ENCODE measurements at regions not wholly inside any gene's neighbourhood (a gene's known extent, or its start where the extent isn't known, plus 50 kb on each side); places are given as distances from the start of the nearest gene placed in this dataset.

- no peak overlapping the region for H4K8ac ChIP-seq (ENCODE audit: low read depth, low read length)
- no peaks in the 10 kb centered on the region for H3K36me3 ChIP-seq (replicated peaks in 1 of 2; ENCODE audit: control insufficient read depth in 2 of 2, insufficient read depth in 2 of 2, low read length in 2 of 2)
- H2BK120ac ChIP-seq (ENCODE audit: low read depth, low read length), result no peak overlapping the region
- H3K4me1 ChIP-seq (ENCODE audit: control insufficient read depth in 2 of 2, insufficient read depth in 1 of 2, low read depth in 1 of 2, low read length in 2 of 2), result peaks cover 0 to 2% of the 10 kb centered on the region in 2 donors
- no peak overlapping the region for H2AFZ ChIP-seq (ENCODE audit: low read length)
- no peak overlapping the region for H3K14ac ChIP-seq (ENCODE audit: low read length)
- no peak overlapping the region for H2AK5ac ChIP-seq (ENCODE audit: low read depth, low read length)
- H2BK15ac ChIP-seq (ENCODE audit: low read length), result no peak overlapping the region
- H3K23ac ChIP-seq (ENCODE audit: low read depth, low read length, poor library complexity), result no peak overlapping the region
- no peak overlapping the region for H3K4ac ChIP-seq (ENCODE audit: low read length)
- no peak overlapping the region for H3K18ac ChIP-seq (ENCODE audit: low read length)
- H2BK5ac ChIP-seq (ENCODE audit: low read length), result no peak overlapping the region
- no peaks in the 10 kb centered on the region for H3K9me3 ChIP-seq (replicated peaks in 1 of 2; ENCODE audit: control insufficient read depth in 2 of 2, insufficient read depth in 1 of 2, low read depth in 1 of 2, low read length in 2 of 2)
- no CpG with 5 or more reads among the region's 2 CpGs for WGBS, 2 donors (ENCODE audit: extremely low coverage in 2 of 2, insufficient read length in 2 of 2, insufficient replicate concordance in 1 of 2)
- no peak overlapping the region for H3K9ac ChIP-seq (ENCODE audit: low read depth, low read length, poor library complexity)
- H3K79me1 ChIP-seq (ENCODE audit: low read depth, low read length), result no peaks in the 10 kb centered on the region
- H3K4me2 ChIP-seq (ENCODE audit: insufficient read depth, low read length, poor library complexity, severe bottlenecking), result no peak overlapping the region
- H4K91ac ChIP-seq (ENCODE audit: low read depth, low read length, poor library complexity), result no peak overlapping the region
- DNase-seq (ENCODE audit: low spot score), result no peak
- no peaks in the 10 kb centered on the region for H3K27me3 ChIP-seq (ENCODE audit: control insufficient read depth in 3 of 3, insufficient read depth in 3 of 3, low read depth in 1 of 3, low read length in 3 of 3)
- no peak overlapping the region for H3K4me3 ChIP-seq (ENCODE audit: low read length in 2 of 2)
- H3K27ac ChIP-seq (replicated peaks; ENCODE audit: low read length), result no peak overlapping the region
- H2BK12ac ChIP-seq (ENCODE audit: low read length), result no peak overlapping the region
Measured at GRCh38 chr5:57911438-57911837, 428.8 kb upstream of the ACTBL2 start.

- Histone ChIP-seq H2AK5ac (ENCODE audit: low read depth, low read length) (no peak overlapping the region), H4K91ac (ENCODE audit: low read depth, low read length, poor library complexity) (no peak overlapping the region), H3K79me1 (ENCODE audit: low read depth, low read length) (no peaks in the 10 kb centered on the region), H3K9me3 (replicated peaks in 1 of 2; ENCODE audit: control insufficient read depth in 2 of 2, insufficient read depth in 1 of 2, low read depth in 1 of 2, low read length in 2 of 2) (no peaks in the 10 kb centered on the region), H3K9ac (ENCODE audit: low read depth, low read length, poor library complexity) (no peak overlapping the region), H2BK120ac (ENCODE audit: low read depth, low read length) (no peak overlapping the region), H3K14ac (ENCODE audit: low read length) (no peak overlapping the region), H2AFZ (ENCODE audit: low read length) (peak overlapping the region; percentile 41), H3K27me3 (ENCODE audit: control insufficient read depth in 3 of 3, insufficient read depth in 3 of 3, low read depth in 1 of 3, low read length in 3 of 3) (no peaks in the 10 kb centered on the region), H2BK12ac (ENCODE audit: low read length) (no peak overlapping the region), H4K8ac (ENCODE audit: low read depth, low read length) (no peak overlapping the region), H3K18ac (ENCODE audit: low read length) (no peak overlapping the region), H3K4me1 (ENCODE audit: control insufficient read depth in 2 of 2, insufficient read depth in 1 of 2, low read depth in 1 of 2, low read length in 2 of 2) (peaks cover 0 to 2% of the 10 kb centered on the region in 2 donors), H2BK15ac (ENCODE audit: low read length) (no peak overlapping the region), H3K23ac (ENCODE audit: low read depth, low read length, poor library complexity) (no peak overlapping the region), H3K36me3 (replicated peaks in 1 of 2; ENCODE audit: control insufficient read depth in 2 of 2, insufficient read depth in 2 of 2, low read length in 2 of 2) (no peaks in the 10 kb centered on the region), H3K4me2 (ENCODE audit: insufficient read depth, low read length, poor library complexity, severe bottlenecking) (no peak overlapping the region), H3K4me3 (ENCODE audit: low read length in 2 of 2) (no peak overlapping the region), H2BK5ac (ENCODE audit: low read length) (no peak overlapping the region), H3K27ac (replicated peaks; ENCODE audit: low read length) (no peak overlapping the region), H3K4ac (ENCODE audit: low read length) (no peak overlapping the region)
- WGBS, 2 donors (ENCODE audit: extremely low coverage in 2 of 2, insufficient read length in 2 of 2, insufficient replicate concordance in 1 of 2), result no CpG with 5 or more reads among the region's 6 CpGs
- no peak for DNase-seq (ENCODE audit: low spot score)
Measured at GRCh38 chr5:57906671-57907070, 424.1 kb upstream of the ACTBL2 start.

- no peak overlapping the region for H4K8ac ChIP-seq (ENCODE audit: low read depth, low read length)
- no peak overlapping the region for H2BK120ac ChIP-seq (ENCODE audit: low read depth, low read length)
- H3K18ac ChIP-seq (ENCODE audit: low read length), result no peak overlapping the region
- H3K9me3 ChIP-seq (replicated peaks in 1 of 2; ENCODE audit: control insufficient read depth in 2 of 2, insufficient read depth in 1 of 2, low read depth in 1 of 2, low read length in 2 of 2), result no peaks in the 10 kb centered on the region
- H3K9ac ChIP-seq (ENCODE audit: low read depth, low read length, poor library complexity), result no peak overlapping the region
- no peaks in the 10 kb centered on the region for H3K36me3 ChIP-seq (replicated peaks in 1 of 2; ENCODE audit: control insufficient read depth in 2 of 2, insufficient read depth in 2 of 2, low read length in 2 of 2)
- no peak overlapping the region for H2AK5ac ChIP-seq (ENCODE audit: low read depth, low read length)
- no peaks in the 10 kb centered on the region for H3K79me1 ChIP-seq (ENCODE audit: low read depth, low read length)
- no peak overlapping the region for H3K23ac ChIP-seq (ENCODE audit: low read depth, low read length, poor library complexity)
- H2AFZ ChIP-seq (ENCODE audit: low read length), result no peak overlapping the region
- H3K4ac ChIP-seq (ENCODE audit: low read length), result no peak overlapping the region
- no peak for DNase-seq (ENCODE audit: low spot score)
- H4K91ac ChIP-seq (ENCODE audit: low read depth, low read length, poor library complexity), result no peak overlapping the region
- H3K4me3 ChIP-seq (ENCODE audit: low read length in 2 of 2), result no peak overlapping the region
- no peak overlapping the region for H2BK5ac ChIP-seq (ENCODE audit: low read length)
- no peak overlapping the region for H3K4me2 ChIP-seq (ENCODE audit: insufficient read depth, low read length, poor library complexity, severe bottlenecking)
- no peak overlapping the region for H2BK15ac ChIP-seq (ENCODE audit: low read length)
- no peak overlapping the region for H3K14ac ChIP-seq (ENCODE audit: low read length)
- no peak overlapping the region for H3K27ac ChIP-seq (replicated peaks; ENCODE audit: low read length)
- no peaks in the 10 kb centered on the region for H3K27me3 ChIP-seq (ENCODE audit: control insufficient read depth in 3 of 3, insufficient read depth in 3 of 3, low read depth in 1 of 3, low read length in 3 of 3)
- H3K4me1 ChIP-seq (ENCODE audit: control insufficient read depth in 2 of 2, insufficient read depth in 1 of 2, low read depth in 1 of 2, low read length in 2 of 2), result no peaks in the 10 kb centered on the region
- H2BK12ac ChIP-seq (ENCODE audit: low read length), result no peak overlapping the region
Measured at GRCh38 chr5:57903458-57903857, 420.8 kb upstream of the ACTBL2 start.

GRCh38 chr5:57902095-57902494 is 419.5 kb upstream of the ACTBL2 start:
- no peaks in the 10 kb centered on the region for H3K27me3 ChIP-seq (ENCODE audit: control insufficient read depth in 3 of 3, insufficient read depth in 3 of 3, low read depth in 1 of 3, low read length in 3 of 3)

More at GRCh38 chr5:57902095-57902494, 419.5 kb upstream of the ACTBL2 start:
- Histone ChIP-seq H4K8ac (ENCODE audit: low read depth, low read length) (no peak overlapping the region), H3K79me1 (ENCODE audit: low read depth, low read length) (no peaks in the 10 kb centered on the region), H3K23ac (ENCODE audit: low read depth, low read length, poor library complexity) (no peak overlapping the region), H3K18ac (ENCODE audit: low read length) (no peak overlapping the region), H2BK120ac (ENCODE audit: low read depth, low read length) (no peak overlapping the region), H3K4me2 (ENCODE audit: insufficient read depth, low read length, poor library complexity, severe bottlenecking) (no peak overlapping the region), H4K91ac (ENCODE audit: low read depth, low read length, poor library complexity) (no peak overlapping the region), H3K9ac (ENCODE audit: low read depth, low read length, poor library complexity) (no peak overlapping the region), H2BK15ac (ENCODE audit: low read length) (no peak overlapping the region), H3K36me3 (replicated peaks in 1 of 2; ENCODE audit: control insufficient read depth in 2 of 2, insufficient read depth in 2 of 2, low read length in 2 of 2) (no peaks in the 10 kb centered on the region), H3K4me3 (ENCODE audit: low read length in 2 of 2) (no peak overlapping the region), H2BK12ac (ENCODE audit: low read length) (no peak overlapping the region), H2AFZ (ENCODE audit: low read length) (no peak overlapping the region), H3K4ac (ENCODE audit: low read length) (no peak overlapping the region), H3K27ac (replicated peaks; ENCODE audit: low read length) (no peak overlapping the region), H3K4me1 (ENCODE audit: control insufficient read depth in 2 of 2, insufficient read depth in 1 of 2, low read depth in 1 of 2, low read length in 2 of 2) (no peaks in the 10 kb centered on the region), H2AK5ac (ENCODE audit: low read depth, low read length) (no peak overlapping the region), H2BK5ac (ENCODE audit: low read length) (no peak overlapping the region), H3K9me3 (replicated peaks in 1 of 2; ENCODE audit: control insufficient read depth in 2 of 2, insufficient read depth in 1 of 2, low read depth in 1 of 2, low read length in 2 of 2) (no peaks in the 10 kb centered on the region), H3K14ac (ENCODE audit: low read length) (no peak overlapping the region)
- DNase-seq (ENCODE audit: low spot score), result no peak
- no CpG with 5 or more reads among the region's 2 CpGs for WGBS, 2 donors (ENCODE audit: extremely low coverage in 2 of 2, insufficient read length in 2 of 2, insufficient replicate concordance in 1 of 2)

Data from neuronal stem cell (in vitro differentiated cells).